ENCODE measurements at regions not wholly inside any gene's neighbourhood (a gene's known extent, or its start where the extent isn't known, plus 50 kb on each side); places are given as distances from the start of the nearest gene placed in this dataset.

DNA sequence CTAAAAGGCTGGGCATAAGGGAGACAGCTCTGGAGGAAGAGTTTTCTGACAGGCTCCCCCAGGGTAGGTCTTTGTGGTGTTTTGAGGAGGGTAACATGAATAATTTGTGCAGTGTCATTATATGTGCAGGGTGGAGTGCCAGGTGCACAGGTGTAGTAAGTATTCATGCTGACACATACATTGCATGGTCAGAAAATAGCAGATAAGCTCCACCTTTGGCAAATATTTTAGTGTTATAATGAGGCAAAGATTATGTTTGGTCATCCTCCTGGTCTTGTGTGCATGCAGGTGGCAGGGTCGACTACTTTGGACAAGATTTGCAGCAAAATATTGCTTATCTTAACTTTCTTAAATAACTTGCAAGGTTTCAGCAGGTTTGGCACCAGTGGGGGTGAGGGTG, 910.4 kb upstream of the PCDH10 start:
- no peak overlapping the region for H3K9ac ChIP-seq (ENCODE audit: low read depth in 1 of 2, low read length in 2 of 2)
- H3K27ac ChIP-seq (ENCODE audit: low read depth in 2 of 2, low read length in 2 of 2) = no peak overlapping the region
- H3K4me3 ChIP-seq (ENCODE audit: low read length in 2 of 2) = no peak overlapping the region
- H3K9me3 ChIP-seq (ENCODE audit: control insufficient read depth in 2 of 2, low read length in 2 of 2) = no peaks in the 10 kb centered on the region
- H3K4me1 ChIP-seq (ENCODE audit: control insufficient read depth in 2 of 2, insufficient read depth in 2 of 2, low read length in 2 of 2) = no peaks in the 10 kb centered on the region
- no peaks in the 10 kb centered on the region for H3K36me3 ChIP-seq (ENCODE audit: control insufficient read depth in 2 of 2, insufficient read depth in 2 of 2, low read length in 2 of 2)
- no peaks in the 10 kb centered on the region for H3K27me3 ChIP-seq (ENCODE audit: control insufficient read depth in 2 of 2, insufficient read depth in 2 of 2, low read length in 2 of 2)

DNA sequence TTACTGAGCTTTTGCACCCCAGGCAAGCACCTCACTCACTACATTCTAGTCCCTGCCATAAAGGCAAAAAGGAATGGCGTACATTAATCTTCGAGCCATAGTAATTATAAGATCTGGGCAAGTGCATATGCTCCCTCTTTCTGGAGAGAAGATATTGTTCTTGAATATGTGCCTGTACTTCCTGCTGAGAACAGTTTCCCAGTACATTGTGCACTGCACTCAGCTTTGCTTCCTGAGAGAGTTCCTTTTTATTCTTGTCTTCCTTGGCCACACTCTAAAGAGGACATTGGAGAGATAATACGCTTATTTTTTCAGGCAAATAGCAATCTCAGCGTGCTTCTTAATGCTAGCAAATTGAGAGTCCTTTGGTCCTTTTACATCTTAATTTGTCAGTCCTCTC, 909.0 kb upstream of the PCDH10 start:
- no peaks in the 10 kb centered on the region for H3K27me3 ChIP-seq (ENCODE audit: control insufficient read depth in 2 of 2, insufficient read depth in 2 of 2, low read length in 2 of 2)
- no peak overlapping the region for H3K4me3 ChIP-seq (ENCODE audit: low read length in 2 of 2)
- no peak overlapping the region for H3K9ac ChIP-seq (ENCODE audit: low read depth in 1 of 2, low read length in 2 of 2)
- H3K4me1 ChIP-seq (ENCODE audit: control insufficient read depth in 2 of 2, insufficient read depth in 2 of 2, low read length in 2 of 2) = no peaks in the 10 kb centered on the region
- no peaks in the 10 kb centered on the region for H3K36me3 ChIP-seq (ENCODE audit: control insufficient read depth in 2 of 2, insufficient read depth in 2 of 2, low read length in 2 of 2)
- H3K27ac ChIP-seq (ENCODE audit: low read depth in 2 of 2, low read length in 2 of 2) = no peak overlapping the region
- H3K9me3 ChIP-seq (ENCODE audit: control insufficient read depth in 2 of 2, low read length in 2 of 2) = no peaks in the 10 kb centered on the region

DNA sequence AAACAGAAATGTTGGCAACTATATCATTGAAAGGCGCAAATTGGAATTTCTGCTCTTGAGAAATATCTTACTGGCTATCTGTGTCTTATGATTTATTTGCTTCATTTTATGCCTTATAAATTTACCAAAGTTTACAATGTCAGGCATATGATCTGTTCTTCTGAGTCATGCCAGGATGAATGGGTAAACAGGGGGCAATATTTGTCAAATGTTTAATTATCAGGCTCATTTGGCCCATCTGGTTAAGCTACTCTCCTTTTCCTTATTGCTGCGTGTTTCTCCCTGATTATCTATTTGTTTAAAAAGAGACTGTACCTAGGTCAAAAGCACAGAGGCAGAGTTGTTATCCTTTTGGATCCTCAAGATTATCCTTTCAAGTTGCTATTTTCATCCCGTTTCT, 903.8 kb upstream of the PCDH10 start:
- Histone ChIP-seq H3K36me3 (ENCODE audit: control insufficient read depth in 2 of 2, insufficient read depth in 2 of 2, low read length in 2 of 2) (no peaks in the 10 kb centered on the region), H3K27ac (ENCODE audit: low read depth in 2 of 2, low read length in 2 of 2) (no peak overlapping the region), H3K4me3 (ENCODE audit: low read length in 2 of 2) (no peak overlapping the region), H3K9ac (ENCODE audit: low read depth in 1 of 2, low read length in 2 of 2) (no peak overlapping the region), H3K9me3 (ENCODE audit: control insufficient read depth in 2 of 2, low read length in 2 of 2) (no peaks in the 10 kb centered on the region), H3K4me1 (ENCODE audit: control insufficient read depth in 2 of 2, insufficient read depth in 2 of 2, low read length in 2 of 2) (no peaks in the 10 kb centered on the region), H3K27me3 (ENCODE audit: control insufficient read depth in 2 of 2, insufficient read depth in 2 of 2, low read length in 2 of 2) (no peaks in the 10 kb centered on the region)

DNA sequence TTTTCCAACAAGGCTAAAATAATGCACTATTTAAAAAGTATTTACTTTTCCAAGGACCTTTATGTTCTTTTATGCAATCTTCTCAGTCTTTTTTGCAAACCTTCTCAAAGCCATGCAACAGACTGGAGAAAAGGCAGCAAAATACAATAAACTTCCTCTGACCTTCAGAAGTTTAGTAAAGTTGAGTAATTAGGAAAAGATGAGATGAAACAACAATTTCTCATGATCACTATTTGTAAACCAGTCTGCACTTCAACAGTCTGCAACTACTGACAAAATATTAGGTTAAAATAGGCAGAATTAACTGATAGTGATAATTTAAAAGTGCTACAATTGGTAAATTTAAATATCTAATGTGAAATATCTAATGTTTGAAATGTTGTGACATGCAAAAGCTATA, 884.9 kb upstream of the PCDH10 start:
- no peak overlapping the region for H3K27ac ChIP-seq (ENCODE audit: low read depth in 2 of 2, low read length in 2 of 2)
- no peaks in the 10 kb centered on the region for H3K27me3 ChIP-seq (ENCODE audit: control insufficient read depth in 2 of 2, insufficient read depth in 2 of 2, low read length in 2 of 2)
- H3K4me1 ChIP-seq (ENCODE audit: control insufficient read depth in 2 of 2, insufficient read depth in 2 of 2, low read length in 2 of 2) = no peaks in the 10 kb centered on the region

DNA sequence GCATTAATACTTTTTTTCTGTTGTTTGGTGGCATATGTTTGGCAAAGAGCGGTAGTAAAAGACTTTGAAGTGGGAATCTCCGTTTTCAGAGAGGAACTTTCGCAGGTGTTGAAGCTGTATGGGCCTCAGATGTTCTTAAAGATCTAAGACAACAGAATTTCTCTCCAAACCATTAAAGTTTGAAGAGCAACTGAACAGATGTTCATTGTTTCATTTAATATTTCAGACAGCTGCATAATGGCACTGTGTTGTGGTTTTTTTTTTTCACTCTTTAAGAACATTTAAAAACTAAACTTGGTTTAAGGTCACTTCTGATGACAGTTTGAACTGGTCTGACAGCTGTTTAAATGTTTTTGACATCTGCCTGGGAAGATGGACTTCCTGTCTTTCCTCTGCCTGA, 882.7 kb upstream of the PCDH10 start:
- Histone ChIP-seq H3K27ac (ENCODE audit: low read depth in 2 of 2, low read length in 2 of 2) (no peak overlapping the region), H3K27me3 (ENCODE audit: control insufficient read depth in 2 of 2, insufficient read depth in 2 of 2, low read length in 2 of 2) (no peaks in the 10 kb centered on the region), H3K4me1 (ENCODE audit: control insufficient read depth in 2 of 2, insufficient read depth in 2 of 2, low read length in 2 of 2) (no peaks in the 10 kb centered on the region), H3K36me3 (ENCODE audit: control insufficient read depth in 2 of 2, insufficient read depth in 2 of 2, low read length in 2 of 2) (no peaks in the 10 kb centered on the region), H3K9ac (ENCODE audit: low read depth in 1 of 2, low read length in 2 of 2) (no peak overlapping the region), H3K9me3 (ENCODE audit: control insufficient read depth in 2 of 2, low read length in 2 of 2) (no peaks in the 10 kb centered on the region), H3K4me3 (ENCODE audit: low read length in 2 of 2) (no peak overlapping the region)

More for the DNA sequence above, 884.9 kb upstream of the PCDH10 start:
- Histone ChIP-seq H3K9me3 (ENCODE audit: control insufficient read depth in 2 of 2, low read length in 2 of 2) (no peaks in the 10 kb centered on the region), H3K4me3 (ENCODE audit: low read length in 2 of 2) (no peak overlapping the region), H3K36me3 (ENCODE audit: control insufficient read depth in 2 of 2, insufficient read depth in 2 of 2, low read length in 2 of 2) (no peaks in the 10 kb centered on the region), H3K9ac (ENCODE audit: low read depth in 1 of 2, low read length in 2 of 2) (no peak overlapping the region)

DNA sequence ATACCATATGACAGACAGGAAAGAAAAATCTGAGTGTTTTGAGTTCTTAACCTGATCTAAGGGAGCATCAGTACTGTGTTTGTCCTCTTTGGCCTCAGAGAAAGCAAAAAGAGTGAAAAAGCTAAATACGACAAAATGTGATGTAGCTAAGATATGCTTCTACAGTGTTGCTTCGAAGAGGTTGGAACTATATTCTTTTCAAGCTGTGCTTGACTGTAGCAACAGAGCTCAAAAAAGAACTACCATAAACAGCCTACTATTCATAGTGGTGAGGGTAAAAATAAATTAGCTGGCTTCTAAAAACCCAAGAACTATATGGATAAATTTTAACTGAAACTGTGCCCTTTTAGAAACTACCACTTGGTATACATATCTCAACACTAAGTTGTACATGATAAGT, 881.8 kb upstream of the PCDH10 start:
- H3K9ac ChIP-seq (ENCODE audit: low read depth in 1 of 2, low read length in 2 of 2) = no peak overlapping the region
- H3K4me3 ChIP-seq (ENCODE audit: low read length in 2 of 2) = no peak overlapping the region
- H3K36me3 ChIP-seq (ENCODE audit: control insufficient read depth in 2 of 2, insufficient read depth in 2 of 2, low read length in 2 of 2) = no peaks in the 10 kb centered on the region
- no peaks in the 10 kb centered on the region for H3K4me1 ChIP-seq (ENCODE audit: control insufficient read depth in 2 of 2, insufficient read depth in 2 of 2, low read length in 2 of 2)
- no peaks in the 10 kb centered on the region for H3K9me3 ChIP-seq (ENCODE audit: control insufficient read depth in 2 of 2, low read length in 2 of 2)
- H3K27ac ChIP-seq (ENCODE audit: low read depth in 2 of 2, low read length in 2 of 2) = no peak overlapping the region
- no peaks in the 10 kb centered on the region for H3K27me3 ChIP-seq (ENCODE audit: control insufficient read depth in 2 of 2, insufficient read depth in 2 of 2, low read length in 2 of 2)

DNA sequence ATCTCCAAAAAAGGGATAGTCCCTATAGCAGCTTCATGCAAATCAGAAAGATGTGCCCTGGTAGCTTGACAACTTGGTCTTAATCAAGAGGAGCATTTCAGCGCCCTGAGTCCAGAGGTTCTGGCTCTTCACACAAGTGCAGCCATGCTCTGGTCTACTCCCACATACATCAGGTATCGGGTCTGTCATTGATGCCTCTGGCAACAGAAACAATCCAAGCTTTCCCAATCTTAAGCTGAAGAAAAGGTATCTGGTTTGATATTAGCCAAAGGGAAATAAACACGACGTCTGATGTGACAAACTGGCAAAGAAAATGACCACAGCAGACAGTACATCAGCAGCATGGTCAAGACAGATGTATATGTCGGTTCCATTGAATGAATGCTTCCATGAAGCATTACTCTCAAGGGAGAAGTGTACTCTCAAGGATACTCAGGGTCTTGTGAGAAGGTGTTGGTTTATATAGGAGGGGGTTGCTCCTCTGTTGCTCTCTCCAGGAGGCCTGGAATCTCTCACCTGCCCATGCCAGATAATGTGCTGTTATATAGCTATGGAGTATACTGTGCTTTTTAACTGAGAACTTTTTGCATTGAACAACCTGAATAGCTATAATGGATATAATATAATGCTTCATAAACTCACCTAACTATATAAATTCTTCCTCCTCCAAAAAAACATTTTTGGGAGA, 879.6 kb upstream of the PCDH10 start:
- Histone ChIP-seq H3K9ac (ENCODE audit: low read depth in 1 of 2, low read length in 2 of 2) (no peak overlapping the region), H3K36me3 (ENCODE audit: control insufficient read depth in 2 of 2, insufficient read depth in 2 of 2, low read length in 2 of 2) (no peaks in the 10 kb centered on the region)

DNA sequence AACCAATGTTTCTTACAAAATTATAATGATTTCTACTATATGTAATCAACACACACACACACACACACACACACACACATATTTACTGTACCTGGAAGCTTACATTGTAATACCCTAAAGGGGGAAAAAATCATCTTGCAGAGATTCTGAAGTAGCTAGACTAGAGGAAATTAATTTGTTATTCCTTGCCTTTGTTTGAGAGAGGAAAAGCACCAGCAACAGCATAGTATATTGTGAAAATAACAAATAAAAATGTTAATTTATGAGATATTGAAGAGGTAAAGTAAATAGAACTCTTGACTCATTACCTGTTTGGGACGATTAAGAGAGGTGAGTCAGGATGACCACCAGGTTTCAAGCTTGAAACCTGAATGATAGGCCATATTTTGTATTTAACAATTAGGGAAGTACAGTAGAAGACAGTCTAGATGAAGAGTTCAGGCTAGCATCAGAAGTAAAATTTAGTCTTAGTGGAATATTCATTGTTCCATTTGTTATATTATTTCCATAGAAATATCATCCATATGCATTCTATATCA, 873.4 kb upstream of the PCDH10 start:
- Histone ChIP-seq H3K36me3 (ENCODE audit: control insufficient read depth in 2 of 2, insufficient read depth in 2 of 2, low read length in 2 of 2) (no peaks in the 10 kb centered on the region), H3K27me3 (ENCODE audit: control insufficient read depth in 2 of 2, insufficient read depth in 2 of 2, low read length in 2 of 2) (no peaks in the 10 kb centered on the region)

More for the DNA sequence above, 879.6 kb upstream of the PCDH10 start:
- Histone ChIP-seq H3K27ac (ENCODE audit: low read depth in 2 of 2, low read length in 2 of 2) (no peak overlapping the region), H3K27me3 (ENCODE audit: control insufficient read depth in 2 of 2, insufficient read depth in 2 of 2, low read length in 2 of 2) (no peaks in the 10 kb centered on the region), H3K4me3 (ENCODE audit: low read length in 2 of 2) (no peak overlapping the region), H3K9me3 (ENCODE audit: control insufficient read depth in 2 of 2, low read length in 2 of 2) (no peaks in the 10 kb centered on the region), H3K4me1 (ENCODE audit: control insufficient read depth in 2 of 2, insufficient read depth in 2 of 2, low read length in 2 of 2) (no peaks in the 10 kb centered on the region)

DNA sequence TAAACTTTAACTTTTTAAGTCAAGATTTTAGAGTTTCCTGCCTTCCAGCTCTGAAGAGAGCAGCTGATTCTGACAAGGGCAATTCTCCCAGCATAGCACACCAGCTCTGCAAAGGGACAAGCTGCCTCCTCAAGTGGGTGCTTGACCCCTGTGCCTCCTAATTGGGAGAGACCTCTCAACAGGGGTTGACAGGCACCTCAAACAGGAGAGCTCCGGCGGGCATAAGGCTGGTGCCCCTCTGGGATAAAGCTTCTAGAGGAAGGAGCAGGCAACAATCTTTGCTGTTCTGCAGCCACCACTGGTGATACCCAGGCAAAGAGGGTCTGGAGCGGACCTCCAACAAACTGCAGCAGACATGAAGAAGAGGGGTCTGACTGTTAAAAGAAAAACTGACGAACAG, 872.9 kb upstream of the PCDH10 start:
- no peaks in the 10 kb centered on the region for H3K4me1 ChIP-seq (ENCODE audit: control insufficient read depth in 2 of 2, insufficient read depth in 2 of 2, low read length in 2 of 2)
- H3K4me3 ChIP-seq (ENCODE audit: low read length in 2 of 2) = no peak overlapping the region
- H3K36me3 ChIP-seq (ENCODE audit: control insufficient read depth in 2 of 2, insufficient read depth in 2 of 2, low read length in 2 of 2) = no peaks in the 10 kb centered on the region
- no peak overlapping the region for H3K9ac ChIP-seq (ENCODE audit: low read depth in 1 of 2, low read length in 2 of 2)
- H3K9me3 ChIP-seq (ENCODE audit: control insufficient read depth in 2 of 2, low read length in 2 of 2) = no peaks in the 10 kb centered on the region
- no peaks in the 10 kb centered on the region for H3K27me3 ChIP-seq (ENCODE audit: control insufficient read depth in 2 of 2, insufficient read depth in 2 of 2, low read length in 2 of 2)
- no peak overlapping the region for H3K27ac ChIP-seq (ENCODE audit: low read depth in 2 of 2, low read length in 2 of 2)

More for the DNA sequence above, 873.4 kb upstream of the PCDH10 start:
- Histone ChIP-seq H3K9ac (ENCODE audit: low read depth in 1 of 2, low read length in 2 of 2) (no peak overlapping the region), H3K4me3 (ENCODE audit: low read length in 2 of 2) (no peak overlapping the region), H3K9me3 (ENCODE audit: control insufficient read depth in 2 of 2, low read length in 2 of 2) (no peaks in the 10 kb centered on the region), H3K4me1 (ENCODE audit: control insufficient read depth in 2 of 2, insufficient read depth in 2 of 2, low read length in 2 of 2) (no peaks in the 10 kb centered on the region), H3K27ac (ENCODE audit: low read depth in 2 of 2, low read length in 2 of 2) (no peak overlapping the region)

DNA sequence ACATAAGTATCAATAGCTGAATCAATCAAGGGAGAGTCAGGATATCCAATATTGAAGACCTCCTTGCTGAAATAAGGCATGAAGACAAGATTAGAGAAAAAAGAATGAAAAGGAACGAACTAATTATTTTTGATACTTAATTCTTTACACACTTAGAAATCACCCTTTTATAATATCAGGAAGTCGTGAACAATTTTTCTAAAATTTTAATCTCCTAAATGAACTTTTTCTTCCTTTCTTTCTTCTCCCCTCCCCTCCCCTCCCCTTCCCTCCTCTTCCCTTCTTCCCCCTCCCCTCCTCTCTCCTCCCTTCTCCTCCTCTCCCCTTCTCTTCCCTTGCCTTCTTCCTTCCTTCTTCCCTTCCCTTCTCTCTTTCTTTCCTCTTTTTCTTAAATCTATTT, 872.1 kb upstream of the PCDH10 start:
- no peak overlapping the region for H3K9ac ChIP-seq (ENCODE audit: low read depth in 1 of 2, low read length in 2 of 2)
- H3K36me3 ChIP-seq (ENCODE audit: control insufficient read depth in 2 of 2, insufficient read depth in 2 of 2, low read length in 2 of 2) = no peaks in the 10 kb centered on the region
- H3K4me3 ChIP-seq (ENCODE audit: low read length in 2 of 2) = no peak overlapping the region
- no peak overlapping the region for H3K27ac ChIP-seq (ENCODE audit: low read depth in 2 of 2, low read length in 2 of 2)
- no peaks in the 10 kb centered on the region for H3K4me1 ChIP-seq (ENCODE audit: control insufficient read depth in 2 of 2, insufficient read depth in 2 of 2, low read length in 2 of 2)
- no peaks in the 10 kb centered on the region for H3K9me3 ChIP-seq (ENCODE audit: control insufficient read depth in 2 of 2, low read length in 2 of 2)
- no peaks in the 10 kb centered on the region for H3K27me3 ChIP-seq (ENCODE audit: control insufficient read depth in 2 of 2, insufficient read depth in 2 of 2, low read length in 2 of 2)
